T-helper 17 cell (primary cell): ENCODE measurements at regions not wholly inside any gene's neighbourhood (a gene's known extent, or its start where the extent isn't known, plus 50 kb on each side); places are given as distances from the start of the nearest gene placed in this dataset.
"Not testable (repeated sequence)": the region's sequence is repeated elsewhere in the genome, so short reads cannot be mapped to it uniquely, and the experiment has no call there.

Experiments
- ATAC-seq: fragments of 150-1000 bp; cut with Tn5 transposase; 2 replicates; pipeline ENCODE4 v1.10.0; 2021; ENCODE audit warnings: mild to moderate bottlenecking, moderate library complexity
- DNase-seq, 3 donors: peaks; one replicate each; pipeline versions ENCODE4 v3.0.0 to v3.0.0-alpha.2; 2020 to 2021
- H3K9me3 ChIP-seq: one replicate; pipeline ENCODE4 v1.7.0; 2013; ENCODE audit warnings: low read length, mild to moderate bottlenecking; ENCODE audit not compliant: control insufficient read depth, poor library complexity, severe bottlenecking
- H3K27ac Mint-ChIP-seq: one replicate; pipeline ENCODE4 v1.8.0; 2022; ENCODE audit warnings: mild to moderate bottlenecking, moderate library complexity, mixed read lengths
- H3K27me3 Mint-ChIP-seq: one replicate; pipeline ENCODE4 v1.8.0; 2022; ENCODE audit warnings: mixed read lengths
- H3K36me3 Mint-ChIP-seq: one replicate; pipeline ENCODE4 v1.8.0; 2022; ENCODE audit warnings: low read depth, mixed read lengths
- H3K4me1 Mint-ChIP-seq: one replicate; pipeline ENCODE4 v1.8.0; 2022; ENCODE audit warnings: mild to moderate bottlenecking, mixed read lengths
- H3K4me3 Mint-ChIP-seq: one replicate; pipeline ENCODE4 v1.8.0; 2022; ENCODE audit warnings: mild to moderate bottlenecking, moderate library complexity, mixed read lengths

DNA sequence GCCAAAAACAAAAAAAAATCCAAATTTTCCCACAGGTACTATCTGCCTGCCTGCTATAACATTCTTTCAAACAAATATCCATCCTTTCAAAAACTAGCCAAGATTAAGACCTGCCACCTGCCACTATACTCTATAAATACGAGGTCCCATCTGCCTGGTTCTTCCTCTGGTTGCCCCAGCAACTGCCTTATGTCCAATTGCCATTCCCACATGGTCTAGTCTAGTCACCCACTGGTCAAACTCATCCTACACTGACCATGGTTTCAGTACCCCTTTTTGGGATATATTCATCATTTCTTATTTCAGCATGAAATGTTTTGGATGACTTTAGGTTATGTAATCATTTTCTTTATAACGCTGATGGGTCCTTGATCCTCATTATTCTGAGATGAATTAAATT, 95.1 kb upstream of the CCNG1 start:
- DNase-seq (no peak), ATAC-seq (no peak)
- no peaks in the 10 kb centered on the region for H3K9me3 ChIP-seq
- Mint-ChIP-seq H3K4me1 (no peaks in the 10 kb centered on the region), H3K4me3 (no peak overlapping the region), H3K27me3 (peaks cover 34% of the 10 kb centered on the region), H3K27ac (no peak overlapping the region), H3K36me3 (no peaks in the 10 kb centered on the region)

GRCh38 chr5:163345216-163345615, 92.2 kb upstream of the CCNG1 start:
- DNase-seq (no peak), ATAC-seq (no peak)
- no peaks in the 10 kb centered on the region for H3K9me3 ChIP-seq
- Mint-ChIP-seq H3K27me3 (peaks cover 58% of the 10 kb centered on the region), H3K4me3 (no peak overlapping the region), H3K27ac (no peak overlapping the region), H3K4me1 (no peaks in the 10 kb centered on the region), H3K36me3 (no peaks in the 10 kb centered on the region)

DNA sequence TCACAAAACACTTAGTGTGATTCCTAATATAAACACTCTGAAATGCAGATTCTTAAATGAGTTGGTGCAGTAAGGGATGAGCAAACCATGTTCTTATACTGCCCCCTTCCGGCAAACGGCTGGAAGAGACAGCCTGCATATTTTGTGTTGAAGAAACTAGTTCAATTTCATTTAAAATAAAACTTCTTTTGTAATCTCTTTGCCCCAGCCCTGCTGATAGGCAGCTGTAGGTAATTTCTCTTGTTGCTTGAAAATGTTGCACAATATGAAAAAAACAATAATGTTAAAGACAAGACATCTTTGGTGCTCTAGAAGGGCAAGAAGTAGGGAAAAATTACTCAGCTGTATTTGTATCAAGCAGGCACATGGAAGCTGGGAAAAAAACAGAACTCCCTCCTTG, 89.7 kb upstream of the CCNG1 start:
- ATAC-seq (no peak), DNase-seq (peak in 2 of 3 donors; percentile 11 to 13)
- Mint-ChIP-seq H3K27me3 (peaks cover 71% of the 10 kb centered on the region), H3K4me1 (no peaks in the 10 kb centered on the region), H3K27ac (no peak overlapping the region), H3K36me3 (no peaks in the 10 kb centered on the region), H3K4me3 (no peak overlapping the region)
- no peaks in the 10 kb centered on the region for H3K9me3 ChIP-seq

- Mint-ChIP-seq H3K36me3 (no peaks in the 10 kb centered on the region), H3K27me3 (peaks cover 54% of the 10 kb centered on the region), H3K4me3 (no peak overlapping the region), H3K4me1 (no peaks in the 10 kb centered on the region), H3K27ac (no peak overlapping the region)
- ATAC-seq (no peak), DNase-seq (no peak)
- H3K9me3 ChIP-seq: no peaks in the 10 kb centered on the region
Measured at GRCh38 chr5:163350083-163350482, 87.3 kb upstream of the CCNG1 start.

DNA sequence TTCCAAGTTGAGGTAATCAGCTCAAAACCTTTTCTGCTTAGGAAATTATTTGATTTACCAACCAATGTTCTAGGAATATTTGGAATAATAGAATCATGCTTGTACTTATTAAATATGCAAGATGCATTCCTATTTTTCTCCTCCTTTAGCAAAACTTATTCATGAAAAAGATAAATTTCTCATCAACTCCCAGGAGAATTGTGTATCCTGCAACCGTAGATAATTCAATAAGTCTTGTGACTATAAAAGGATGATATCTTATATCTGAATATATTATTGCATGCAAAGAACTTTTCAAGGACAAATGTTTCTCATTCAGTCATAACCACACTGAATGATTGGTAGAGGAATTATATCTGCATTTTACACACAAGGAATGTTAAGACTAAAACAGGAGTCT, 84.9 kb upstream of the CCNG1 start:
- no peaks in the 10 kb centered on the region for H3K36me3 Mint-ChIP-seq
- DNase-seq: no peak
- H3K4me1 Mint-ChIP-seq: no peaks in the 10 kb centered on the region
- no peaks in the 10 kb centered on the region for H3K9me3 ChIP-seq
- ATAC-seq: no peak
- H3K4me3 Mint-ChIP-seq: no peak overlapping the region
- no peak overlapping the region for H3K27ac Mint-ChIP-seq
- H3K27me3 Mint-ChIP-seq: peaks cover 44% of the 10 kb centered on the region

GRCh38 chr5:163355811-163356210, 81.6 kb upstream of the CCNG1 start:
- DNase-seq, H3K27ac Mint-ChIP-seq, H3K36me3 Mint-ChIP-seq, H3K4me3 Mint-ChIP-seq, H3K9me3 ChIP-seq, H3K4me1 Mint-ChIP-seq, ATAC-seq: not testable (repeated sequence)
- H3K27me3 Mint-ChIP-seq: peaks cover 44% of the 10 kb centered on the region

- H3K4me3 Mint-ChIP-seq: no peak overlapping the region
- H3K27me3 Mint-ChIP-seq: peaks cover 40% of the 10 kb centered on the region
- ATAC-seq: no peak
- no peaks in the 10 kb centered on the region for H3K9me3 ChIP-seq
- H3K36me3 Mint-ChIP-seq: peaks cover 2% of the 10 kb centered on the region
- no peaks in the 10 kb centered on the region for H3K4me1 Mint-ChIP-seq
- no peak overlapping the region for H3K27ac Mint-ChIP-seq
- no peak for DNase-seq
Measured at GRCh38 chr5:163357636-163358035, 79.8 kb upstream of the CCNG1 start.

DNA sequence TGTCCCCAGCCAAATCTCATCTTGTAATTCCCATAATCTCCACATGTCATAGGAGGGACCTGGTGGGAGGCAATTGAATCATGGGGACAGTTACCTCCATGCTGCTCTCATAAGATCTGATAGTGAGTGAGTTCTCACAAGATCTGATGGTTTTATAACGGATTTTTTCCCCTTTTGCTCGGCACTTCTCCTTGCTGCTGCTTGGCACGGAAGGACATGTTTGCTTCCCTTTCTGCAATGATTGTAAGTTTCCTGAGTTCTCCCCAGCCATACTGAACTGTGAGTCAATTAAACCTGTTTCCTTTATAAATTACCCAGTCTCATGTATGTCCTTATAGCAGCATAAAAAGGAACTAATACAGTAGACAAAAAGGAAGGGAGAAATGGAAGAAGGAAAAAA, 76.7 kb upstream of the CCNG1 start:
- Mint-ChIP-seq H3K27me3 (peaks cover 54% of the 10 kb centered on the region), H3K27ac (no peak overlapping the region), H3K4me3 (no peak overlapping the region), H3K36me3 (peaks cover 2% of the 10 kb centered on the region), H3K4me1 (no peaks in the 10 kb centered on the region)
- DNase-seq (no peak), ATAC-seq (no peak)
- no peaks in the 10 kb centered on the region for H3K9me3 ChIP-seq

GRCh38 chr5:163361450-163361849, 75.9 kb upstream of the CCNG1 start:
- Mint-ChIP-seq H3K27ac (no peak overlapping the region), H3K27me3 (peaks cover 54% of the 10 kb centered on the region), H3K4me1 (no peaks in the 10 kb centered on the region), H3K4me3 (no peak overlapping the region), H3K36me3 (peaks cover 2% of the 10 kb centered on the region)
- ATAC-seq (no peak), DNase-seq (no peak)
- no peaks in the 10 kb centered on the region for H3K9me3 ChIP-seq

- Mint-ChIP-seq H3K4me3 (no peak overlapping the region), H3K4me1 (no peaks in the 10 kb centered on the region), H3K36me3 (peaks cover 2% of the 10 kb centered on the region), H3K27me3 (peaks cover 47% of the 10 kb centered on the region), H3K27ac (no peak overlapping the region)
- H3K9me3 ChIP-seq: no peaks in the 10 kb centered on the region
- no peak for DNase-seq
- ATAC-seq: no peak
Measured at GRCh38 chr5:163362840-163363371, 74.5 kb upstream of the CCNG1 start.

DNA sequence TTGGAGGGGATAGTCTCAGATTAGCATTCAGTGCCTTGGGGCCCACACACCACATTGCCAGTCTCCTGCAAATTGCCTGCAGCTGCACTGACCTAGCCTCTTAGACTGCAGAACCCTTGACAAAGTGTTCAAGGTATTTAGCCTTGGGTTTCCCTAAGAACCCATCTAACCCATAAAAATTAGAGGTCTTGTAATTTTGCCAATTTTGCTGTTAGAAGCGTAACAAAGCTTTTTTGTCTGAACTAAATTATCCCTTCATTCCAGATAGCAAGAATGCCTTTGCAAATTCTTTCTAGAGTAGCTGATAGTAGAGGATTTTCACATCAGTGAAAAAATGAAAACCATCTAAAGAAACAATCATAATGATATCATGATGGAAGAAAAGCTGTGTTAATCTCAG, 74.0 kb upstream of the CCNG1 start:
- no peaks in the 10 kb centered on the region for H3K9me3 ChIP-seq
- no peak for ATAC-seq
- peaks cover 46% of the 10 kb centered on the region for H3K27me3 Mint-ChIP-seq
- peaks cover 2% of the 10 kb centered on the region for H3K36me3 Mint-ChIP-seq
- no peak for DNase-seq
- H3K4me3 Mint-ChIP-seq: no peak overlapping the region
- no peaks in the 10 kb centered on the region for H3K4me1 Mint-ChIP-seq
- no peak overlapping the region for H3K27ac Mint-ChIP-seq

DNA sequence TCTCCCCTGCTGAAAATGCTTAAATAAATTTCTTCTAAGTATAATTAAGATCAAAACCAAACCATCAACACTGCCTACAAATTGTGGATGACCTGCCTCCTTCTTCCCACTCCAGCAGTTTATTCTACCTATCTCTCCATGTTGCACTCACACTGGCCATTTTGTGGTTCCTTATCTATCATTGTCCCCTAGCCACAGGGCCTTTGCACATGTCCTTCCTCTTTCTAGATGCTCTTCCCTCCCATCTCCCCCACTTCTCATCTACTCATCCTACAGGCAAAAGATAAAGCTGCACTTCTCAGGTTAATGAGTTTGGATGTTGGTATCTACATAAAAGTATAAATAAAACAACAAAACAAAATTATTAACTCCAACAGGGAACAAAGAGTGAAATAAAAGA, 70.6 kb upstream of the CCNG1 start:
- no peaks in the 10 kb centered on the region for H3K4me1 Mint-ChIP-seq
- H3K4me3 Mint-ChIP-seq: no peak overlapping the region
- ATAC-seq: no peak
- DNase-seq: no peak
- no peak overlapping the region for H3K27ac Mint-ChIP-seq
- peaks cover 19% of the 10 kb centered on the region for H3K27me3 Mint-ChIP-seq
- H3K9me3 ChIP-seq: no peaks in the 10 kb centered on the region
- H3K36me3 Mint-ChIP-seq: no peaks in the 10 kb centered on the region

- ATAC-seq: no peak
- no peak overlapping the region for H3K4me3 Mint-ChIP-seq
- peaks cover 6% of the 10 kb centered on the region for H3K27me3 Mint-ChIP-seq
- H3K4me1 Mint-ChIP-seq: no peaks in the 10 kb centered on the region
- H3K36me3 Mint-ChIP-seq: no peaks in the 10 kb centered on the region
- H3K27ac Mint-ChIP-seq: no peak overlapping the region
- DNase-seq: no peak
- H3K9me3 ChIP-seq: no peaks in the 10 kb centered on the region
Measured at GRCh38 chr5:163369776-163370385, 67.5 kb upstream of the CCNG1 start.

- H3K27me3 Mint-ChIP-seq: peaks cover 14% of the 10 kb centered on the region
- no peak overlapping the region for H3K27ac Mint-ChIP-seq
- ATAC-seq: no peak
- H3K4me3 Mint-ChIP-seq: no peak overlapping the region
- no peaks in the 10 kb centered on the region for H3K9me3 ChIP-seq
- H3K4me1 Mint-ChIP-seq: no peaks in the 10 kb centered on the region
- H3K36me3 Mint-ChIP-seq: no peaks in the 10 kb centered on the region
- DNase-seq: no peak
Measured at GRCh38 chr5:163373436-163374084, 63.8 kb upstream of the CCNG1 start.
